WTC11 (cell line): ENCODE measurements at regions not wholly inside any gene's neighbourhood (a gene's known extent, or its start where the extent isn't known, plus 50 kb on each side); places are given as distances from the start of the nearest gene placed in this dataset.

Experiments used
- ATAC-seq: fragments of 200-7000 bp; cut with Tn5 transposase; 2 replicates; pipeline ENCODE4 v1.10.0; 2021; ENCODE audit warnings: mild to moderate bottlenecking, moderate library complexity
- CTCF ChIA-PET: fragments of 300-600 bp; sonication (Branson Sonifier 250); formaldehyde crosslinking; loops from one replicate; lab custom pipeline; 2021; ENCODE audit warnings: antibody characterized with exemption; lab: Charles Lee
- POLR2A ChIA-PET: fragments of 350-600 bp; sonication (Branson Sonifier 250); formaldehyde crosslinking; loops from one replicate; lab custom pipeline; 2021; ENCODE audit warnings: antibody characterized with exemption; lab: Charles Lee
- DNase-seq: peaks from one replicate; pipeline ENCODE4 v3.0.0; 2021; ENCODE audit warnings: low spot score
- H3K27ac Mint-ChIP-seq: 2 replicates; pipeline ENCODE4 v1.8.0; 2021; ENCODE audit warnings: mixed read lengths
- H3K27me3 Mint-ChIP-seq: 2 replicates; pipeline ENCODE4 v1.8.0; 2021; ENCODE audit warnings: low read depth, mild to moderate bottlenecking, moderate library complexity, mixed read lengths
- H3K36me3 Mint-ChIP-seq: 2 replicates; pipeline ENCODE4 v1.8.0; 2021; ENCODE audit warnings: mixed read lengths
- H3K4me1 Mint-ChIP-seq: 2 replicates; pipeline ENCODE4 v1.8.0; 2022; ENCODE audit warnings: mixed read lengths
- H3K4me3 Mint-ChIP-seq: 2 replicates; pipeline ENCODE4 v1.8.0; 2021; ENCODE audit warnings: mild to moderate bottlenecking, moderate library complexity, mixed read lengths
- H3K9me3 Mint-ChIP-seq: 2 replicates; pipeline ENCODE4 v1.8.0; 2021; ENCODE audit warnings: mixed read lengths
- ATF1 ChIP-seq: sonication (generic); formaldehyde crosslinking; IDR thresholded peaks from 2 replicates; pipeline ENCODE4 v1.8.1; 2023; ENCODE audit warnings: mild to moderate bottlenecking, moderate library complexity, missing genetic modification reagents
- GABPB1 ChIP-seq: sonication (generic); formaldehyde crosslinking; IDR thresholded peaks from 2 replicates; pipeline ENCODE4 v1.8.1; 2023; ENCODE audit warnings: mild to moderate bottlenecking, missing genetic modification reagents
- HMGA2 ChIP-seq: fragments of 250-450 bp; sonication (Bioruptor Pico); IDR thresholded peaks from 2 replicates; pipeline ENCODE4 v1.4.0; 2021; ENCODE audit warnings: mild to moderate bottlenecking, moderate library complexity
- NR2C2 ChIP-seq: sonication (generic); formaldehyde crosslinking; IDR thresholded peaks from 2 replicates; pipeline ENCODE4 v1.8.0; 2022; ENCODE audit warnings: mild to moderate bottlenecking, missing genetic modification reagents
- SMAD3 ChIP-seq: sonication (generic); formaldehyde crosslinking; IDR thresholded peaks from 2 replicates; pipeline ENCODE4 v1.8.0; 2022; ENCODE audit warnings: missing genetic modification reagents, mild to moderate bottlenecking, borderline replicate concordance
- TCF7 ChIP-seq: sonication (generic); formaldehyde crosslinking; IDR thresholded peaks from 2 replicates; pipeline ENCODE4 v1.8.0; 2022; ENCODE audit warnings: mild to moderate bottlenecking, low read depth, missing genetic modification reagents, moderate library complexity
- TP53 ChIP-seq: sonication (generic); formaldehyde crosslinking; IDR thresholded peaks from 2 replicates; pipeline ENCODE4 v1.8.1; 2023; ENCODE audit warnings: mild to moderate bottlenecking, missing genetic modification reagents
- TF ChIP-seq, protein P1 (sequence below): fragments of 250-450 bp; sonication (Bioruptor Pico); IDR thresholded peaks from 2 replicates; pipeline ENCODE4 v1.9.0; 2021; ENCODE audit warnings: mild to moderate bottlenecking
- TF ChIP-seq, protein P2 (sequence below): fragments of 250-450 bp; sonication (Bioruptor Pico); IDR thresholded peaks from 2 replicates; pipeline ENCODE4 v1.9.0; 2021; ENCODE audit warnings: mild to moderate bottlenecking, borderline replicate concordance
- TF ChIP-seq, protein P3 (sequence below): sonication (generic); formaldehyde crosslinking; IDR thresholded peaks from 2 replicates; pipeline ENCODE4 v1.8.1; 2023; ENCODE audit warnings: mild to moderate bottlenecking, missing genetic modification reagents, borderline replicate concordance
- TF ChIP-seq, protein P4 (sequence below): fragments of 250-450 bp; sonication (Bioruptor Pico); IDR thresholded peaks from 2 replicates; pipeline ENCODE4 v2.1.2; 2022; ENCODE audit warnings: mild to moderate bottlenecking, moderate library complexity
- TF ChIP-seq, protein P5 (sequence below): sonication (generic); formaldehyde crosslinking; IDR thresholded peaks from 2 replicates; pipeline ENCODE4 v1.8.1; 2022; ENCODE audit warnings: missing genetic modification reagents, borderline replicate concordance
- TF ChIP-seq, protein P6 (sequence below): sonication (generic); formaldehyde crosslinking; IDR thresholded peaks from 2 replicates; pipeline ENCODE4 v1.8.0; 2022; ENCODE audit warnings: missing genetic modification reagents
- TF ChIP-seq, protein P7 (sequence below): sonication (generic); formaldehyde crosslinking; IDR thresholded peaks from 2 replicates; pipeline ENCODE4 v1.8.1; 2023; ENCODE audit warnings: mild to moderate bottlenecking, moderate library complexity, missing genetic modification reagents
- TF ChIP-seq, protein P8 (sequence below): fragments of 250-450 bp; sonication (Bioruptor Pico); IDR thresholded peaks from 2 replicates; pipeline ENCODE4 v1.8.0; 2021; ENCODE audit warnings: mild to moderate bottlenecking

DNA sequence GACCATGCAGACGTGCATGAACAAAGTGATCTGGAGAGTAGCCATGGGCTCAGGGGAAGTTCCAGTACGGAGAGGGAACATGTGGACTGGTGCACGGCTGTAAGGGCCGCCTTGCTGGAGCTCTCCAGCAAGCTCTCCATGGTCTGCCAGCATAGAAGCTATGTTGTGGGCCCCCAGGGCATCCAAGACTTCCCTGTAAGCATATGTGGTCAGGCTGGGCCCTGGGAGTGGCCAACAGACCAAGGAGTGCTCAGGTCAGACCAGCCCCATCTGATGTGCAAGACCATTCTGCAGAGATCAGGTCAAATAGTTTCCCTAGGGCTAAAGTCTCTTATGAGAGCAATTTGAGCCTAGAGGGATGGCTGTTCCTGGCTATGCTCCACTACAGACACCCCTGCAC lies 110.1 kb upstream of the DAZL start:
- CTCF ChIA-PET, result no interaction called here
- TF ChIP-seq, protein P1, sequence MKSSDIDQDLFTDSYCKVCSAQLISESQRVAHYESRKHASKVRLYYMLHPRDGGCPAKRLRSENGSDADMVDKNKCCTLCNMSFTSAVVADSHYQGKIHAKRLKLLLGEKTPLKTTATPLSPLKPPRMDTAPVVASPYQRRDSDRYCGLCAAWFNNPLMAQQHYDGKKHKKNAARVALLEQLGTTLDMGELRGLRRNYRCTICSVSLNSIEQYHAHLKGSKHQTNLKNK (CRISPR knock-in tag), result no peak
- TF ChIP-seq, protein P2, sequence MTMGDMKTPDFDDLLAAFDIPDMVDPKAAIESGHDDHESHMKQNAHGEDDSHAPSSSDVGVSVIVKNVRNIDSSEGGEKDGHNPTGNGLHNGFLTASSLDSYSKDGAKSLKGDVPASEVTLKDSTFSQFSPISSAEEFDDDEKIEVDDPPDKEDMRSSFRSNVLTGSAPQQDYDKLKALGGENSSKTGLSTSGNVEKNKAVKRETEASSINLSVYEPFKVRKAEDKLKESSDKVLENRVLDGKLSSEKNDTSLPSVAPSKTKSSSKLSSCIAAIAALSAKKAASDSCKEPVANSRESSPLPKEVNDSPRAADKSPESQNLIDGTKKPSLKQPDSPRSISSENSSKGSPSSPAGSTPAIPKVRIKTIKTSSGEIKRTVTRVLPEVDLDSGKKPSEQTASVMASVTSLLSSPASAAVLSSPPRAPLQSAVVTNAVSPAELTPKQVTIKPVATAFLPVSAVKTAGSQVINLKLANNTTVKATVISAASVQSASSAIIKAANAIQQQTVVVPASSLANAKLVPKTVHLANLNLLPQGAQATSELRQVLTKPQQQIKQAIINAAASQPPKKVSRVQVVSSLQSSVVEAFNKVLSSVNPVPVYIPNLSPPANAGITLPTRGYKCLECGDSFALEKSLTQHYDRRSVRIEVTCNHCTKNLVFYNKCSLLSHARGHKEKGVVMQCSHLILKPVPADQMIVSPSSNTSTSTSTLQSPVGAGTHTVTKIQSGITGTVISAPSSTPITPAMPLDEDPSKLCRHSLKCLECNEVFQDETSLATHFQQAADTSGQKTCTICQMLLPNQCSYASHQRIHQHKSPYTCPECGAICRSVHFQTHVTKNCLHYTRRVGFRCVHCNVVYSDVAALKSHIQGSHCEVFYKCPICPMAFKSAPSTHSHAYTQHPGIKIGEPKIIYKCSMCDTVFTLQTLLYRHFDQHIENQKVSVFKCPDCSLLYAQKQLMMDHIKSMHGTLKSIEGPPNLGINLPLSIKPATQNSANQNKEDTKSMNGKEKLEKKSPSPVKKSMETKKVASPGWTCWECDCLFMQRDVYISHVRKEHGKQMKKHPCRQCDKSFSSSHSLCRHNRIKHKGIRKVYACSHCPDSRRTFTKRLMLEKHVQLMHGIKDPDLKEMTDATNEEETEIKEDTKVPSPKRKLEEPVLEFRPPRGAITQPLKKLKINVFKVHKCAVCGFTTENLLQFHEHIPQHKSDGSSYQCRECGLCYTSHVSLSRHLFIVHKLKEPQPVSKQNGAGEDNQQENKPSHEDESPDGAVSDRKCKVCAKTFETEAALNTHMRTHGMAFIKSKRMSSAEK (CRISPR knock-in tag), result no peak
- TF ChIP-seq, protein P3, sequence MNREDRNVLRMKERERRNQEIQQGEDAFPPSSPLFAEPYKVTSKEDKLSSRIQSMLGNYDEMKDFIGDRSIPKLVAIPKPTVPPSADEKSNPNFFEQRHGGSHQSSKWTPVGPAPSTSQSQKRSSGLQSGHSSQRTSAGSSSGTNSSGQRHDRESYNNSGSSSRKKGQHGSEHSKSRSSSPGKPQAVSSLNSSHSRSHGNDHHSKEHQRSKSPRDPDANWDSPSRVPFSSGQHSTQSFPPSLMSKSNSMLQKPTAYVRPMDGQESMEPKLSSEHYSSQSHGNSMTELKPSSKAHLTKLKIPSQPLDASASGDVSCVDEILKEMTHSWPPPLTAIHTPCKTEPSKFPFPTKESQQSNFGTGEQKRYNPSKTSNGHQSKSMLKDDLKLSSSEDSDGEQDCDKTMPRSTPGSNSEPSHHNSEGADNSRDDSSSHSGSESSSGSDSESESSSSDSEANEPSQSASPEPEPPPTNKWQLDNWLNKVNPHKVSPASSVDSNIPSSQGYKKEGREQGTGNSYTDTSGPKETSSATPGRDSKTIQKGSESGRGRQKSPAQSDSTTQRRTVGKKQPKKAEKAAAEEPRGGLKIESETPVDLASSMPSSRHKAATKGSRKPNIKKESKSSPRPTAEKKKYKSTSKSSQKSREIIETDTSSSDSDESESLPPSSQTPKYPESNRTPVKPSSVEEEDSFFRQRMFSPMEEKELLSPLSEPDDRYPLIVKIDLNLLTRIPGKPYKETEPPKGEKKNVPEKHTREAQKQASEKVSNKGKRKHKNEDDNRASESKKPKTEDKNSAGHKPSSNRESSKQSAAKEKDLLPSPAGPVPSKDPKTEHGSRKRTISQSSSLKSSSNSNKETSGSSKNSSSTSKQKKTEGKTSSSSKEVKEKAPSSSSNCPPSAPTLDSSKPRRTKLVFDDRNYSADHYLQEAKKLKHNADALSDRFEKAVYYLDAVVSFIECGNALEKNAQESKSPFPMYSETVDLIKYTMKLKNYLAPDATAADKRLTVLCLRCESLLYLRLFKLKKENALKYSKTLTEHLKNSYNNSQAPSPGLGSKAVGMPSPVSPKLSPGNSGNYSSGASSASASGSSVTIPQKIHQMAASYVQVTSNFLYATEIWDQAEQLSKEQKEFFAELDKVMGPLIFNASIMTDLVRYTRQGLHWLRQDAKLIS (CRISPR knock-in tag), result no peak
- TF ChIP-seq, protein P4, sequence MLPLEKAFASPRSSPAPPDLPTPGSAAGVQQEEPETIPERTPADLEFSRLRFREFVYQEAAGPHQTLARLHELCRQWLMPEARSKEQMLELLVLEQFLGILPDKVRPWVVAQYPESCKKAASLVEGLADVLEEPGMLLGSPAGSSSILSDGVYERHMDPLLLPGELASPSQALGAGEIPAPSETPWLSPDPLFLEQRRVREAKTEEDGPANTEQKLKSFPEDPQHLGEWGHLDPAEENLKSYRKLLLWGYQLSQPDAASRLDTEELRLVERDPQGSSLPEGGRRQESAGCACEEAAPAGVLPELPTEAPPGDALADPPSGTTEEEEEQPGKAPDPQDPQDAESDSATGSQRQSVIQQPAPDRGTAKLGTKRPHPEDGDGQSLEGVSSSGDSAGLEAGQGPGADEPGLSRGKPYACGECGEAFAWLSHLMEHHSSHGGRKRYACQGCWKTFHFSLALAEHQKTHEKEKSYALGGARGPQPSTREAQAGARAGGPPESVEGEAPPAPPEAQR (CRISPR knock-in tag), result no peak
- TF ChIP-seq SMAD3 (CRISPR knock-in tag) (no peak), TCF7 (no peak)

DNA sequence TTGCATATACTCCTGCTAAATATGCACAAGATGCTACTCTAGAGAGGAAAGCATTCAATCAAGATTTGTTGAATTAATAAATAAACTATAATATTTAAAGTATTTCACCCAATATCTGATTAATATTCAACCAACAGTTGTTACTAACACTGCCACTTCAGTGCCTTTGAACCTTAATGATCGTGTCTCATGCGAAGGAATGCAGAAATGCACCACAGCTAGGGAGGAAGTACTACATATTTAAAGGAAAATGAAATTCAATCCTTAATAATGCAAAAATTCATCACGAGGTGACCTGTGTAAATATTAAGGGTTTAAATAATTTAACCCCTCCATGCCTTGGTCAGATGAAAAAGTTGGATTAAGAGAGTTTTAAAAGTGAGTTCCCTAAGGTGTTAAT lies 114.2 kb upstream of the DAZL start:
- peaks cover 17% of the 10 kb centered on the region for H3K9me3 Mint-ChIP-seq
- H3K4me1 Mint-ChIP-seq, result peaks cover 14% of the 10 kb centered on the region
- DNase-seq (no peak), ATAC-seq (no peak)
- no peak overlapping the region for H3K4me3 Mint-ChIP-seq
- H3K36me3 Mint-ChIP-seq, result peaks cover 6% of the 10 kb centered on the region; the same call in 1 of the 2 replicates
- H3K27me3 Mint-ChIP-seq, result no peaks in the 10 kb centered on the region
- CTCF ChIA-PET, result interaction anchor here (0.6 kb wide), 1 partner anchor 1160 kb away, joined by 3 read pairs; no protein-coding TSS in a partner anchor
- no peak overlapping the region for H3K27ac Mint-ChIP-seq
- POLR2A ChIA-PET, result no interaction called here
- TF ChIP-seq NR2C2, result no peak
- TF ChIP-seq HMGA2 (CRISPR knock-in tag), result no peak
- TF ChIP-seq, protein P5, sequence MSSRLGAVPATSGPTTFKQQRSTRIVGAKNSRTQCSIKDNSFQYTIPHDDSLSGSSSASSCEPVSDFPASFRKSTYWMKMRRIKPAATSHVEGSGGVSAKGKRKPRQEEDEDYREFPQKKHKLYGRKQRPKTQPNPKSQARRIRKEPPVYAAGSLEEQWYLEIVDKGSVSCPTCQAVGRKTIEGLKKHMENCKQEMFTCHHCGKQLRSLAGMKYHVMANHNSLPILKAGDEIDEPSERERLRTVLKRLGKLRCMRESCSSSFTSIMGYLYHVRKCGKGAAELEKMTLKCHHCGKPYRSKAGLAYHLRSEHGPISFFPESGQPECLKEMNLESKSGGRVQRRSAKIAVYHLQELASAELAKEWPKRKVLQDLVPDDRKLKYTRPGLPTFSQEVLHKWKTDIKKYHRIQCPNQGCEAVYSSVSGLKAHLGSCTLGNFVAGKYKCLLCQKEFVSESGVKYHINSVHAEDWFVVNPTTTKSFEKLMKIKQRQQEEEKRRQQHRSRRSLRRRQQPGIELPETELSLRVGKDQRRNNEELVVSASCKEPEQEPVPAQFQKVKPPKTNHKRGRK, result no peak
- TF ChIP-seq, protein P6, sequence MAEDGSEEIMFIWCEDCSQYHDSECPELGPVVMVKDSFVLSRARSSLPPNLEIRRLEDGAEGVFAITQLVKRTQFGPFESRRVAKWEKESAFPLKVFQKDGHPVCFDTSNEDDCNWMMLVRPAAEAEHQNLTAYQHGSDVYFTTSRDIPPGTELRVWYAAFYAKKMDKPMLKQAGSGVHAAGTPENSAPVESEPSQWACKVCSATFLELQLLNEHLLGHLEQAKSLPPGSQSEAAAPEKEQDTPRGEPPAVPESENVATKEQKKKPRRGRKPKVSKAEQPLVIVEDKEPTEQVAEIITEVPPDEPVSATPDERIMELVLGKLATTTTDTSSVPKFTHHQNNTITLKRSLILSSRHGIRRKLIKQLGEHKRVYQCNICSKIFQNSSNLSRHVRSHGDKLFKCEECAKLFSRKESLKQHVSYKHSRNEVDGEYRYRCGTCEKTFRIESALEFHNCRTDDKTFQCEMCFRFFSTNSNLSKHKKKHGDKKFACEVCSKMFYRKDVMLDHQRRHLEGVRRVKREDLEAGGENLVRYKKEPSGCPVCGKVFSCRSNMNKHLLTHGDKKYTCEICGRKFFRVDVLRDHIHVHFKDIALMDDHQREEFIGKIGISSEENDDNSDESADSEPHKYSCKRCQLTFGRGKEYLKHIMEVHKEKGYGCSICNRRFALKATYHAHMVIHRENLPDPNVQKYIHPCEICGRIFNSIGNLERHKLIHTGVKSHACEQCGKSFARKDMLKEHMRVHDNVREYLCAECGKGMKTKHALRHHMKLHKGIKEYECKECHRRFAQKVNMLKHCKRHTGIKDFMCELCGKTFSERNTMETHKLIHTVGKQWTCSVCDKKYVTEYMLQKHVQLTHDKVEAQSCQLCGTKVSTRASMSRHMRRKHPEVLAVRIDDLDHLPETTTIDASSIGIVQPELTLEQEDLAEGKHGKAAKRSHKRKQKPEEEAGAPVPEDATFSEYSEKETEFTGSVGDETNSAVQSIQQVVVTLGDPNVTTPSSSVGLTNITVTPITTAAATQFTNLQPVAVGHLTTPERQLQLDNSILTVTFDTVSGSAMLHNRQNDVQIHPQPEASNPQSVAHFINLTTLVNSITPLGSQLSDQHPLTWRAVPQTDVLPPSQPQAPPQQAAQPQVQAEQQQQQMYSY, result no peak
- no peak for TF ChIP-seq GABPB1 (CRISPR knock-in tag)
- TF ChIP-seq, protein P7, sequence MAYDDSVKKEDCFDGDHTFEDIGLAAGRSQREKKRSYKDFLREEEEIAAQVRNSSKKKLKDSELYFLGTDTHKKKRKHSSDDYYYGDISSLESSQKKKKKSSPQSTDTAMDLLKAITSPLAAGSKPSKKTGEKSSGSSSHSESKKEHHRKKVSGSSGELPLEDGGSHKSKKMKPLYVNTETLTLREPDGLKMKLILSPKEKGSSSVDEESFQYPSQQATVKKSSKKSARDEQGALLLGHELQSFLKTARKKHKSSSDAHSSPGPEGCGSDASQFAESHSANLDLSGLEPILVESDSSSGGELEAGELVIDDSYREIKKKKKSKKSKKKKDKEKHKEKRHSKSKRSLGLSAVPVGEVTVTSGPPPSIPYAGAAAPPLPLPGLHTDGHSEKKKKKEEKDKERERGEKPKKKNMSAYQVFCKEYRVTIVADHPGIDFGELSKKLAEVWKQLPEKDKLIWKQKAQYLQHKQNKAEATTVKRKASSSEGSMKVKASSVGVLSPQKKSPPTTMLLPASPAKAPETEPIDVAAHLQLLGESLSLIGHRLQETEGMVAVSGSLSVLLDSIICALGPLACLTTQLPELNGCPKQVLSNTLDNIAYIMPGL (CRISPR knock-in tag), result no peak
- TF ChIP-seq, protein P8, sequence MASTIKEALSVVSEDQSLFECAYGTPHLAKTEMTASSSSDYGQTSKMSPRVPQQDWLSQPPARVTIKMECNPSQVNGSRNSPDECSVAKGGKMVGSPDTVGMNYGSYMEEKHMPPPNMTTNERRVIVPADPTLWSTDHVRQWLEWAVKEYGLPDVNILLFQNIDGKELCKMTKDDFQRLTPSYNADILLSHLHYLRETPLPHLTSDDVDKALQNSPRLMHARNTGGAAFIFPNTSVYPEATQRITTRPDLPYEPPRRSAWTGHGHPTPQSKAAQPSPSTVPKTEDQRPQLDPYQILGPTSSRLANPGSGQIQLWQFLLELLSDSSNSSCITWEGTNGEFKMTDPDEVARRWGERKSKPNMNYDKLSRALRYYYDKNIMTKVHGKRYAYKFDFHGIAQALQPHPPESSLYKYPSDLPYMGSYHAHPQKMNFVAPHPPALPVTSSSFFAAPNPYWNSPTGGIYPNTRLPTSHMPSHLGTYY (CRISPR knock-in tag), result no peak
- no peak for TF ChIP-seq ATF1
- TF ChIP-seq TP53 (CRISPR knock-in tag), result no peak

More for the DNA sequence above, 110.1 kb upstream of the DAZL start:
- Mint-ChIP-seq H3K36me3 (peaks cover 34% of the 10 kb centered on the region), H3K27me3 (peaks cover 3% of the 10 kb centered on the region; the same call in 1 of the 2 replicates), H3K4me3 (no peak overlapping the region), H3K27ac (no peak overlapping the region), H3K9me3 (peaks cover 53% of the 10 kb centered on the region), H3K4me1 (0 out of 2 replicates have a peak, but pooled peaks cover 6% of the 10 kb centered on the region)
- POLR2A ChIA-PET, result interaction anchor here (1.0 kb wide), 1 partner anchor 9 kb away, joined by 3 read pairs; no protein-coding TSS in a partner anchor
- no peak for ATAC-seq
- DNase-seq, result no peak
